ENCODE measurements at regions not wholly inside any gene's neighbourhood (a gene's known extent, or its start where the extent isn't known, plus 50 kb on each side); places are given as distances from the start of the nearest gene placed in this dataset.

- no peak overlapping the region for H3K9ac ChIP-seq (ENCODE audit: insufficient read depth in 1 of 2, low read length in 2 of 2)
- ATAC-seq (ENCODE audit: insufficient read depth, low FRiP score) (no peak), DNase-seq (no peak)
- H3K27ac ChIP-seq (ENCODE audit: low read depth in 1 of 2, low read length in 1 of 2), result no peak overlapping the region
- WGBS, 2 donors, result 90 to 95% methylated on average over 2 of the region's 2 CpGs
- TF ChIP-seq, protein P1, sequence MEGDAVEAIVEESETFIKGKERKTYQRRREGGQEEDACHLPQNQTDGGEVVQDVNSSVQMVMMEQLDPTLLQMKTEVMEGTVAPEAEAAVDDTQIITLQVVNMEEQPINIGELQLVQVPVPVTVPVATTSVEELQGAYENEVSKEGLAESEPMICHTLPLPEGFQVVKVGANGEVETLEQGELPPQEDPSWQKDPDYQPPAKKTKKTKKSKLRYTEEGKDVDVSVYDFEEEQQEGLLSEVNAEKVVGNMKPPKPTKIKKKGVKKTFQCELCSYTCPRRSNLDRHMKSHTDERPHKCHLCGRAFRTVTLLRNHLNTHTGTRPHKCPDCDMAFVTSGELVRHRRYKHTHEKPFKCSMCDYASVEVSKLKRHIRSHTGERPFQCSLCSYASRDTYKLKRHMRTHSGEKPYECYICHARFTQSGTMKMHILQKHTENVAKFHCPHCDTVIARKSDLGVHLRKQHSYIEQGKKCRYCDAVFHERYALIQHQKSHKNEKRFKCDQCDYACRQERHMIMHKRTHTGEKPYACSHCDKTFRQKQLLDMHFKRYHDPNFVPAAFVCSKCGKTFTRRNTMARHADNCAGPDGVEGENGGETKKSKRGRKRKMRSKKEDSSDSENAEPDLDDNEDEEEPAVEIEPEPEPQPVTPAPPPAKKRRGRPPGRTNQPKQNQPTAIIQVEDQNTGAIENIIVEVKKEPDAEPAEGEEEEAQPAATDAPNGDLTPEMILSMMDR (IDR thresholded peaks at IDR 0.05; ENCODE audit: control extremely low read depth, extremely low read depth), result no peak
- H3K36me3 ChIP-seq (ENCODE audit: control insufficient read depth in 4 of 4, insufficient read depth in 4 of 4, low read length in 4 of 4), result no peaks in the 10 kb centered on the region
- no peaks in the 10 kb centered on the region for H3K4me1 ChIP-seq (ENCODE audit: control insufficient read depth in 5 of 5, insufficient read depth in 5 of 5, low read length in 5 of 5)
- no peak overlapping the region for H3K4me3 ChIP-seq
- H3K9me3 ChIP-seq (ENCODE audit: control insufficient read depth in 4 of 4, insufficient read depth in 3 of 4, low read length in 3 of 4), result no peaks in the 10 kb centered on the region
- no peaks in the 10 kb centered on the region for H3K27me3 ChIP-seq (ENCODE audit: control insufficient read depth in 3 of 3, insufficient read depth in 3 of 3, low read length in 2 of 3)
Measured at GRCh38 chr4:126466848-126467247, 1152.1 kb downstream of the FAT4 start.

- no peak overlapping the region for H3K9ac ChIP-seq (ENCODE audit: insufficient read depth in 1 of 2, low read length in 2 of 2)
- no peak overlapping the region for H3K27ac ChIP-seq (ENCODE audit: low read depth in 1 of 2, low read length in 1 of 2)
- no peak for ATAC-seq (ENCODE audit: insufficient read depth, low FRiP score)
- no peaks in the 10 kb centered on the region for H3K27me3 ChIP-seq (ENCODE audit: control insufficient read depth in 3 of 3, insufficient read depth in 3 of 3, low read length in 2 of 3)
- no peaks in the 10 kb centered on the region for H3K4me1 ChIP-seq (ENCODE audit: control insufficient read depth in 5 of 5, insufficient read depth in 5 of 5, low read length in 5 of 5)
- no peak for DNase-seq
- no peak overlapping the region for H3K4me3 ChIP-seq
- no peaks in the 10 kb centered on the region for H3K36me3 ChIP-seq (ENCODE audit: control insufficient read depth in 4 of 4, insufficient read depth in 4 of 4, low read length in 4 of 4)
- TF ChIP-seq, protein P1 (IDR thresholded peaks at IDR 0.05; ENCODE audit: control extremely low read depth, extremely low read depth), result no peak
- no peaks in the 10 kb centered on the region for H3K9me3 ChIP-seq (ENCODE audit: control insufficient read depth in 4 of 4, insufficient read depth in 3 of 4, low read length in 3 of 4)
- WGBS, 2 donors, result 97 to 98% methylated on average over 1 of the region's 1 CpG
Measured at GRCh38 chr4:126468144-126468543, 1153.4 kb downstream of the FAT4 start.

DNA sequence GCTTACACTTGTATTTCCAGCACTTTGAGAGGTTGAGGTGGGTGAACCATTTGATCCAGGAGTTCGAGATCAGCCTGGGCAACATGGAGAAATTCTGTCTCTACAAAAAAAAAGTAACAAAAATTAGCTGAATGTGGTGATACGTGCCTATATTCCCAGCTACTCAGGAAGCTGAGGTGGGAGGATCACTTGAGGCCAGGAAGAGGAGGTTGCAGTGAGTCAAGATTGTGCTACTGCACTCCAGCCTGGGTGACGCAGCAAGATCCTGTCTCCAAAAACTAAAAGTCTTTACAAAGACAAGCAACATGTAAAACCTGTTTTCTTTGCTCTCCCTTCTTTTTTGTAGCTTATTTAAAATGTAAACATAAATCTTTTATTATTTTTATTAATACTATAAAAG, 1156.1 kb downstream of the FAT4 start:
- WGBS, 2 donors, result 72 to 74% methylated on average over 3 of the region's 3 CpGs
- no peak overlapping the region for H3K4me3 ChIP-seq
- H3K36me3 ChIP-seq (ENCODE audit: control insufficient read depth in 4 of 4, insufficient read depth in 4 of 4, low read length in 4 of 4), result no peaks in the 10 kb centered on the region
- no peaks in the 10 kb centered on the region for H3K27me3 ChIP-seq (ENCODE audit: control insufficient read depth in 3 of 3, insufficient read depth in 3 of 3, low read length in 2 of 3)
- ATAC-seq (ENCODE audit: insufficient read depth, low FRiP score), result no peak
- no peaks in the 10 kb centered on the region for H3K4me1 ChIP-seq (ENCODE audit: control insufficient read depth in 5 of 5, insufficient read depth in 5 of 5, low read length in 5 of 5)
- no peak overlapping the region for H3K27ac ChIP-seq (ENCODE audit: low read depth in 1 of 2, low read length in 1 of 2)
- no peak for DNase-seq
- H3K9me3 ChIP-seq (ENCODE audit: control insufficient read depth in 4 of 4, insufficient read depth in 3 of 4, low read length in 3 of 4), result peaks cover 0 to 3% (median under 1%) of the 10 kb centered on the region in 4 donors
- TF ChIP-seq, protein P1 (IDR thresholded peaks at IDR 0.05; ENCODE audit: control extremely low read depth, extremely low read depth), result no peak
- no peak overlapping the region for H3K9ac ChIP-seq (ENCODE audit: insufficient read depth in 1 of 2, low read length in 2 of 2)

- Histone ChIP-seq H3K9me3 (ENCODE audit: control insufficient read depth in 4 of 4, insufficient read depth in 3 of 4, low read length in 3 of 4) (peaks cover 0 to 8% (median 4%) of the 10 kb centered on the region in 4 donors), H3K27ac (ENCODE audit: low read depth in 1 of 2, low read length in 1 of 2) (no peak overlapping the region), H3K9ac (ENCODE audit: insufficient read depth in 1 of 2, low read length in 2 of 2) (no peak overlapping the region), H3K4me1 (ENCODE audit: control insufficient read depth in 5 of 5, insufficient read depth in 5 of 5, low read length in 5 of 5) (no peaks in the 10 kb centered on the region), H3K27me3 (ENCODE audit: control insufficient read depth in 3 of 3, insufficient read depth in 3 of 3, low read length in 2 of 3) (no peaks in the 10 kb centered on the region), H3K36me3 (ENCODE audit: control insufficient read depth in 4 of 4, insufficient read depth in 4 of 4, low read length in 4 of 4) (no peaks in the 10 kb centered on the region), H3K4me3 (no peak overlapping the region)
- no peak for ATAC-seq (ENCODE audit: insufficient read depth, low FRiP score)
- 83 to 87% methylated on average over 2 of the region's 2 CpGs for WGBS, 2 donors
- TF ChIP-seq, protein P1 (IDR thresholded peaks at IDR 0.05; ENCODE audit: control extremely low read depth, extremely low read depth), result no peak
- DNase-seq, result no peak
Measured at GRCh38 chr4:126475730-126476129, 1157.0 kb upstream of the INTU start.

Measured in lung (tissue), 11 donors.